Thoracic aorta (tissue), 2 donors: ENCODE measurements at regions not wholly inside any gene's neighbourhood (a gene's known extent, or its start where the extent isn't known, plus 50 kb on each side); places are given as distances from the start of the nearest gene placed in this dataset.

Experiments used
- ATAC-seq: fragments of 150-250 bp; one replicate; pipeline ENCODE4 v1.8.0; 2017; ENCODE audit warnings: low read depth; ENCODE audit not compliant: insufficient number of reproducible peaks, low FRiP score
- DNase-seq: peaks from one replicate; pipeline ENCODE4 v3.0.0-alpha.2; 2020; ENCODE audit warnings: low spot score
- H3K27ac ChIP-seq, 2 donors: fragments of 200-600 bp; sonication (generic); 1 replicate in 1 of 2; 2 replicates in 1 of 2; pipeline ENCODE4 v1.5.1; 2016; ENCODE audit warnings: mild to moderate bottlenecking in 2 of 2, moderate library complexity in 2 of 2
- H3K27me3 ChIP-seq: fragments of 200-600 bp; sonication (generic); replicated peaks from 2 replicates; pipeline ENCODE4 v1.6.0; 2016; ENCODE audit warnings: mild to moderate bottlenecking; ENCODE audit not compliant: insufficient read depth
- H3K36me3 ChIP-seq: fragments of 200-600 bp; sonication (generic); one replicate; pipeline ENCODE4 v1.5.1; 2016
- H3K4me1 ChIP-seq, 2 donors: fragments of 200-600 bp; sonication (generic); 1 replicate in 1 of 2; 2 replicates in 1 of 2; pipeline versions ENCODE4 v1.5.1 to v1.6.0; 2016; ENCODE audit warnings: low read depth in 2 of 2, mild to moderate bottlenecking in 1 of 2; ENCODE audit not compliant: control insufficient read depth in 1 of 2
- H3K4me3 ChIP-seq: fragments of 200-600 bp; sonication (generic); 2 replicates; pipeline ENCODE4 v1.5.1; 2016; ENCODE audit warnings: mild to moderate bottlenecking
- H3K9me3 ChIP-seq: fragments of 200-600 bp; sonication (generic); 2 replicates; pipeline ENCODE4 v1.5.1; 2016
- CTCF ChIP-seq: fragments of 200-600 bp; sonication (generic); IDR thresholded peaks from one replicate; pipeline ENCODE4 v1.5.1; 2019; ENCODE audit warnings: antibody characterized with exemption

GRCh38 chr3:176741664-176742047 is 455.6 kb downstream of the TBL1XR1 start:
- no peak for TF ChIP-seq CTCF
- H3K4me3 ChIP-seq: no peak overlapping the region
- no peaks in the 10 kb centered on the region for H3K36me3 ChIP-seq
- ATAC-seq (no peak), DNase-seq (no peak)
- no peaks in the 10 kb centered on the region for H3K4me1 ChIP-seq
- H3K27me3 ChIP-seq: no peaks in the 10 kb centered on the region
- H3K9me3 ChIP-seq: no peaks in the 10 kb centered on the region
- H3K27ac ChIP-seq: no peak overlapping the region

- no peak for DNase-seq
- no peaks in the 10 kb centered on the region for H3K36me3 ChIP-seq
- no peak overlapping the region for H3K27ac ChIP-seq
- no peaks in the 10 kb centered on the region for H3K4me1 ChIP-seq
- no peaks in the 10 kb centered on the region for H3K9me3 ChIP-seq
- no peak for TF ChIP-seq CTCF
- no peak for ATAC-seq
- H3K27me3 ChIP-seq: no peaks in the 10 kb centered on the region
- no peak overlapping the region for H3K4me3 ChIP-seq
Observed at GRCh38 chr3:176740906-176741663, 456.2 kb downstream of the TBL1XR1 start.

- no peak for ATAC-seq
- no peak for TF ChIP-seq CTCF
- H3K27ac ChIP-seq: no peak overlapping the region
- H3K9me3 ChIP-seq: no peaks in the 10 kb centered on the region
- H3K36me3 ChIP-seq: no peaks in the 10 kb centered on the region
- no peak for DNase-seq
- no peak overlapping the region for H3K4me3 ChIP-seq
- H3K4me1 ChIP-seq: no peaks in the 10 kb centered on the region
- no peaks in the 10 kb centered on the region for H3K27me3 ChIP-seq
Observed at GRCh38 chr3:176739159-176739558, 458.1 kb downstream of the TBL1XR1 start.

- no peaks in the 10 kb centered on the region for H3K4me1 ChIP-seq
- TF ChIP-seq CTCF: no peak
- no peaks in the 10 kb centered on the region for H3K36me3 ChIP-seq
- no peak for ATAC-seq
- DNase-seq: no peak
- H3K4me3 ChIP-seq: no peak overlapping the region
- no peaks in the 10 kb centered on the region for H3K9me3 ChIP-seq
- no peaks in the 10 kb centered on the region for H3K27me3 ChIP-seq
- no peak overlapping the region for H3K27ac ChIP-seq
Observed at GRCh38 chr3:176737480-176738110, 459.7 kb downstream of the TBL1XR1 start.

GRCh38 chr3:176734146-176734545 is 463.1 kb downstream of the TBL1XR1 start:
- TF ChIP-seq CTCF: no peak
- DNase-seq (no peak), ATAC-seq (no peak)
- Histone ChIP-seq H3K36me3 (no peaks in the 10 kb centered on the region), H3K4me3 (no peak overlapping the region), H3K27ac (no peak overlapping the region), H3K27me3 (no peaks in the 10 kb centered on the region), H3K9me3 (no peaks in the 10 kb centered on the region), H3K4me1 (no peaks in the 10 kb centered on the region)
